K562 (cell line): ENCODE measurements at regions not wholly inside any gene's neighbourhood (a gene's known extent, or its start where the extent isn't known, plus 50 kb on each side); places are given as distances from the start of the nearest gene placed in this dataset.

Source experiments
- ATAC-seq: fragments of 200-7000 bp; cut with Tn5 transposase; 3 replicates; pipeline ENCODE4 v1.9.1; 2020; ENCODE audit warnings: moderate library complexity
- BruUV-seq: library from RNA; stranded (reverse); fragments of 400-500 nt; replicated peaks from 2 replicates; lab custom pipeline; 2021; lab: Mats Ljungman, UMichigan
- CTCF ChIA-PET: fragments of 300-600 bp; formaldehyde crosslinking; extraction: SDS; loops from one replicate; lab custom pipeline; 2021; ENCODE audit warnings: low intra/inter-chr PET ratio; lab: Yijun Ruan, JAX
- POLR2A ChIA-PET: fragments of 300-600, 350-650 bp; sonication (Branson Sonifier 250); formaldehyde crosslinking; extraction: SDS; loops from one replicate; lab custom pipeline; 2021; ENCODE audit warnings: antibody characterized with exemption, inconsistent platforms; lab: Yijun Ruan, JAX
- DNase-seq, 4 experiments: peaks; one replicate each; pipeline versions ENCODE4 v3.0.0 to v3.0.0-alpha.2; 2011 to 2018; ENCODE audit warnings: low spot score in 3 of 4, mixed read lengths in 3 of 4; ENCODE audit errors: extremely low read depth in 1 of 4
- FAIRE-seq: peaks from 2 replicates; lab custom pipeline; 2011; peaks lifted over from hg19 to GRCh38; lab: Jason Lieb, UNC
- H2AFZ ChIP-seq: 2 replicates; pipeline ENCODE4 v1.6.0; 2011; ENCODE audit warnings: low read depth, low read length, control low read depth, inconsistent platforms
- H3K27ac ChIP-seq: fragments of 200-600 bp; 3 replicates; pipeline ENCODE4 v1.8.0; 2011; ENCODE audit warnings: low read depth, mild to moderate bottlenecking, control low read depth, inconsistent platforms, low read length, moderate library complexity, mixed read lengths; ENCODE audit errors: extremely low read depth
- H3K27me3 ChIP-seq, 2 experiments: fragments of 300-600 bp in 1 of 2; 2 replicates in 1 of 2; 3 replicates in 1 of 2; pipeline versions ENCODE4 v1.6.0 to v1.8.0; 2011; ENCODE audit warnings: inconsistent platforms in 2 of 2, low read length in 2 of 2, mild to moderate bottlenecking in 1 of 2, mixed read lengths in 1 of 2, moderate library complexity in 1 of 2; ENCODE audit not compliant: control insufficient read depth in 2 of 2, insufficient read depth in 2 of 2
- H3K36me3 ChIP-seq: fragments of 300-600 bp; 3 replicates; pipeline ENCODE4 v1.8.0; 2011; ENCODE audit warnings: mild to moderate bottlenecking, low read length, inconsistent platforms; ENCODE audit not compliant: control insufficient read depth, insufficient read depth
- H3K4me1 ChIP-seq, 2 experiments: fragments of 200-600 bp in 1 of 2; replicated peaks in 1 of 2; 2 replicates in 1 of 2; 3 replicates in 1 of 2; pipeline versions ENCODE4 v1.5.1 to v1.8.0; 2011; ENCODE audit warnings: inconsistent platforms in 2 of 2, low read length in 2 of 2, mild to moderate bottlenecking in 1 of 2, mixed read lengths in 1 of 2, moderate library complexity in 1 of 2; ENCODE audit not compliant: control insufficient read depth in 2 of 2, insufficient read depth in 2 of 2
- H3K4me2 ChIP-seq: 2 replicates; pipeline ENCODE4 v1.6.1; 2011; ENCODE audit warnings: low read length, control low read depth, inconsistent platforms, mixed read lengths; ENCODE audit not compliant: insufficient read depth
- H3K4me3 ChIP-seq: fragments of 200-600 bp; sonication (generic), shearing (Covaris generic); 2 replicates; pipeline ENCODE4 v1.5.1; 2016; ENCODE audit warnings: control low read depth, inconsistent platforms
- H3K79me2 ChIP-seq: fragments of 200-600 bp; 3 replicates; pipeline ENCODE4 v1.8.0; 2011; ENCODE audit warnings: low read length, inconsistent platforms; ENCODE audit not compliant: control insufficient read depth, insufficient read depth
- H3K9ac ChIP-seq, 2 experiments: 2 replicates each; pipeline versions ENCODE4 v1.6.0 to v1.6.1; 2011; ENCODE audit warnings: low read depth in 2 of 2, low read length in 2 of 2, control low read depth in 1 of 2, inconsistent platforms in 1 of 2, mild to moderate bottlenecking in 1 of 2, mixed read lengths in 1 of 2; ENCODE audit not compliant: insufficient read depth in 1 of 2
- H3K9me1 ChIP-seq: one replicate; pipeline ENCODE4 v1.6.0; 2011; ENCODE audit warnings: inconsistent platforms, mild to moderate bottlenecking, low read length, moderate library complexity; ENCODE audit not compliant: control insufficient read depth, insufficient read depth
- H3K9me3 ChIP-seq: replicated peaks from 2 replicates; pipeline ENCODE4 v1.5.1; 2011; ENCODE audit warnings: low read depth, low read length, inconsistent platforms; ENCODE audit not compliant: control insufficient read depth, insufficient read depth
- H4K20me1 ChIP-seq: replicated peaks from 2 replicates; pipeline ENCODE4 v1.6.1; 2011; ENCODE audit warnings: low read length, inconsistent platforms, mixed read lengths; ENCODE audit not compliant: control insufficient read depth, insufficient read depth
- BACH1 ChIP-seq: fragments of 200-800 bp; sonication (Bioruptor generic); IDR thresholded peaks from 2 replicates; pipeline ENCODE4 v1.6.1; 2016; ENCODE audit warnings: missing genetic modification characterization, missing compliant biosample characterization
- EHMT2 ChIP-seq: fragments of 450-650 bp; IDR thresholded peaks from 2 replicates; pipeline ENCODE4 v1.6.1; 2018; ENCODE audit warnings: antibody characterized with exemption
- POLR3G ChIP-seq: IDR thresholded peaks from 2 replicates; pipeline ENCODE4 v1.6.1; 2011; ENCODE audit not compliant: insufficient read length, insufficient replicate concordance; ENCODE audit errors: extremely low read depth
- SFPQ ChIP-seq: fragments of 200-400 bp; formaldehyde crosslinking; IDR thresholded peaks from 2 replicates; pipeline ENCODE4 v1.6.1; 2017; ENCODE audit warnings: mild to moderate bottlenecking, low read depth, low read length, moderate library complexity
- SMARCE1 ChIP-seq: fragments of 450-650 bp; IDR thresholded peaks from 2 replicates; pipeline ENCODE4 v1.7.1; 2016; ENCODE audit warnings: mild to moderate bottlenecking
- WGBS: fragments of 100-300 bp; shearing (Covaris generic); methylation state at CpG from one replicate; pipeline ENCODE4 v1.1.6; 2016; ENCODE audit warnings: low coverage, mixed read lengths; ENCODE audit not compliant: insufficient coverage; ENCODE audit errors: missing lambda C conversion rate; 5-methylcytosine and 5-hydroxymethylcytosine counted together
- in situ Hi-C: fragments of 300-500 bp; cut with MboI; formaldehyde crosslinking; loops from 4 replicates; pipeline ENCODE4 v1.15.0; 2018; ENCODE audit warnings: inconsistent platforms, mixed read lengths
- intact Hi-C: fragments of 100-400 bp; cut with micrococcal nuclease; formaldehyde crosslinking; loops from 2 replicates; pipeline ENCODE4 v1.14.2; 2022

- Histone ChIP-seq H2AFZ (no peak overlapping the region), H3K9ac (no peak overlapping the region), H3K4me1 (no peaks in the 10 kb centered on the region; a peak in 1 of 5 replicates), H3K27me3 (peaks cover 0 to 11% of the 10 kb centered on the region in 2 experiments; a peak in 2 of 5 replicates), H3K27ac (no peak overlapping the region), H4K20me1 (no peaks in the 10 kb centered on the region), H3K4me2 (no peak overlapping the region), H3K79me2 (no peaks in the 10 kb centered on the region), H3K9me1 (no peaks in the 10 kb centered on the region), H3K9me3 (no peaks in the 10 kb centered on the region), H3K4me3 (no peak overlapping the region), H3K36me3 (no peaks in the 10 kb centered on the region)
- in situ Hi-C loops = no loop called here
- intact Hi-C loops = no loop called here
- ChIA-PET POLR2A (no interaction called here), CTCF (no interaction called here)
- FAIRE-seq (no peak), DNase-seq (no peak), ATAC-seq (no peak)
- no TSS peak for BruUV-seq
- TF ChIP-seq POLR3G = no peak
- TF ChIP-seq EHMT2 = no peak
- no peak for TF ChIP-seq SFPQ
- no peak for TF ChIP-seq BACH1 (tag)
- no peak for TF ChIP-seq SMARCE1
- 3% methylated on average over 9 of the region's 10 CpGs for WGBS
Measured at GRCh38 chr22:27159716-27160295, 502.4 kb downstream of the MIAT start.
